ENCODE measurements at regions not wholly inside any gene's neighbourhood (a gene's known extent, or its start where the extent isn't known, plus 50 kb on each side); places are given as distances from the start of the nearest gene placed in this dataset.

DNA sequence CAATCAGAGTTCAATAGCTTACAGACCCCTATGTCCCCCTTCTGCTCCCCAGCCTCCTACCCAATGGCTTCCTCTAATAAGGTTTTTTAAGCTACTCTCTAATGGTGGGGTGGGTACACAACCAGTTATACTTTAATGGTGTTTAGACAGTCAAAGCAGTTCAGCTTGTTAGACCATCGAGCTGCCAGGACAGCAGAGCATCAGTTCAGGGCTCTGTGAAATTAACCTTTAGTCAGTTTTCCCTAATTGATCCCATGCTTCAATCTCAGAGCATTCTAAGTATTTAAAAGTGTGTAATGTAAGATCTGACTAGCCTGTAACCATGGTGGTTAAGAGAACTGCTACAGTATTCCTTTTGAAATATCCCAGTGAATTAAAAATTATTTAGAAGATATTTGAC is 107.2 kb upstream of the ZNF644 start:
- Histone ChIP-seq H3K27me3 (ENCODE audit: insufficient read depth, low read length) (0 out of 2 replicates have a peak, but pooled peaks cover 3% of the 10 kb centered on the region), H3K4me3 (replicated peaks in 1 of 2; ENCODE audit: low read depth in 1 of 2, low read length in 2 of 2) (no peak overlapping the region), H3K79me2 (ENCODE audit: insufficient read depth, low read length) (no peaks in the 10 kb centered on the region), H2AFZ (ENCODE audit: low read depth, low read length, poor library complexity, severe bottlenecking) (no peak overlapping the region), H4K20me1 (ENCODE audit: insufficient read depth) (no peaks in the 10 kb centered on the region), H3K9me3 (ENCODE audit: control insufficient read depth in 1 of 2, insufficient read depth in 1 of 2, low read depth in 1 of 2, low read length in 2 of 2) (no peaks in the 10 kb centered on the region), H3K4me2 (ENCODE audit: low read length) (no peak overlapping the region), H3K9ac (ENCODE audit: low read length) (no peak overlapping the region), H3K9me2 (ENCODE audit: insufficient read depth) (no peaks in the 10 kb centered on the region), H3K27ac (ENCODE audit: low read depth, low read length) (no peak overlapping the region), H3K4me1 (ENCODE audit: control insufficient read depth in 1 of 2, insufficient read depth in 2 of 2, low read length in 2 of 2) (no peaks in the 10 kb centered on the region), H3K36me3 (ENCODE audit: control insufficient read depth in 1 of 2, insufficient read depth in 2 of 2, low read length in 2 of 2) (no peaks in the 10 kb centered on the region)
- ATAC-seq: no peak
- no TSS peak for BruUV-seq (replicated peaks)
- ChIA-PET CTCF (no interaction called here), POLR2A (no interaction called here), RAD21 (ENCODE audit: low non-redundant PET in 1 of 2, low total read pairs in 2 of 2, uncharacterized antibody in 2 of 2, unreplicated experiment in 2 of 2) (no interaction called here)
- TF ChIP-seq, protein P1, sequence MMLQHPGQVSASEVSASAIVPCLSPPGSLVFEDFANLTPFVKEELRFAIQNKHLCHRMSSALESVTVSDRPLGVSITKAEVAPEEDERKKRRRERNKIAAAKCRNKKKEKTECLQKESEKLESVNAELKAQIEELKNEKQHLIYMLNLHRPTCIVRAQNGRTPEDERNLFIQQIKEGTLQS (IDR thresholded peaks at IDR 0.05): no peak
- TF ChIP-seq ZNF274 (IDR thresholded peaks at IDR 0.05; ENCODE audit: low read depth, low read length) (no peak), POLR2AphosphoS5 (IDR thresholded peaks at IDR 0.05; ENCODE audit: low read depth, low read length) (no peak), YY1 (IDR thresholded peaks at IDR 0.05; ENCODE audit: extremely low read depth, insufficient replicate concordance, low read depth, low read length) (no peak), JUND (IDR thresholded peaks at IDR 0.05) (no peak), TCF7L2 (IDR thresholded peaks at IDR 0.05; ENCODE audit: borderline replicate concordance, extremely low read depth, insufficient read depth, insufficient read length) (no peak), CTCF (IDR thresholded peaks at IDR 0.05 in 2 of 3, conservative IDR thresholded peaks at IDR 0.05 in 1 of 3; ENCODE audit: borderline replicate concordance in 1 of 3, insufficient read depth in 1 of 3, low read depth in 2 of 3, low read length in 2 of 3) (no peak)
- DNase-seq (ENCODE audit: low read depth, low spot score): no peak
- intact Hi-C loops (cut with micrococcal nuclease): no loop called here

- no peaks in the 10 kb centered on the region for H3K9me2 ChIP-seq (ENCODE audit: insufficient read depth)
- BruUV-seq (replicated peaks): no TSS peak
- H3K9me3 ChIP-seq (ENCODE audit: control insufficient read depth in 1 of 2, insufficient read depth in 1 of 2, low read depth in 1 of 2, low read length in 2 of 2): no peaks in the 10 kb centered on the region
- no peak overlapping the region for H2AFZ ChIP-seq (ENCODE audit: low read depth, low read length, poor library complexity, severe bottlenecking)
- H3K79me2 ChIP-seq (ENCODE audit: insufficient read depth, low read length): no peaks in the 10 kb centered on the region
- no peaks in the 10 kb centered on the region for H3K4me1 ChIP-seq (ENCODE audit: control insufficient read depth in 1 of 2, insufficient read depth in 2 of 2, low read length in 2 of 2)
- H4K20me1 ChIP-seq (ENCODE audit: insufficient read depth): no peaks in the 10 kb centered on the region
- no peak overlapping the region for H3K27ac ChIP-seq (ENCODE audit: low read depth, low read length)
- no peak overlapping the region for H3K9ac ChIP-seq (ENCODE audit: low read length)
- ATAC-seq: no peak
- RAD21 ChIA-PET (ENCODE audit: low non-redundant PET in 1 of 2, low total read pairs in 2 of 2, uncharacterized antibody in 2 of 2, unreplicated experiment in 2 of 2): no interaction called here
- intact Hi-C loops (cut with micrococcal nuclease): no loop called here
- no peak for DNase-seq (ENCODE audit: low read depth, low spot score)
- POLR2A ChIA-PET: no interaction called here
- CTCF ChIA-PET: interaction anchor here (0.9 kb wide), 1 partner anchor 40 kb away, joined by 3 read pairs; no protein-coding TSS in a partner anchor
- H3K36me3 ChIP-seq (ENCODE audit: control insufficient read depth in 1 of 2, insufficient read depth in 2 of 2, low read length in 2 of 2): no peaks in the 10 kb centered on the region
- no peak overlapping the region for H3K4me3 ChIP-seq (replicated peaks in 1 of 2; ENCODE audit: low read depth in 1 of 2, low read length in 2 of 2)
- 0 out of 2 replicates have a peak, but pooled peaks cover 3% of the 10 kb centered on the region for H3K27me3 ChIP-seq (ENCODE audit: insufficient read depth, low read length)
- no peak overlapping the region for H3K4me2 ChIP-seq (ENCODE audit: low read length)
- TF ChIP-seq, protein P2, sequence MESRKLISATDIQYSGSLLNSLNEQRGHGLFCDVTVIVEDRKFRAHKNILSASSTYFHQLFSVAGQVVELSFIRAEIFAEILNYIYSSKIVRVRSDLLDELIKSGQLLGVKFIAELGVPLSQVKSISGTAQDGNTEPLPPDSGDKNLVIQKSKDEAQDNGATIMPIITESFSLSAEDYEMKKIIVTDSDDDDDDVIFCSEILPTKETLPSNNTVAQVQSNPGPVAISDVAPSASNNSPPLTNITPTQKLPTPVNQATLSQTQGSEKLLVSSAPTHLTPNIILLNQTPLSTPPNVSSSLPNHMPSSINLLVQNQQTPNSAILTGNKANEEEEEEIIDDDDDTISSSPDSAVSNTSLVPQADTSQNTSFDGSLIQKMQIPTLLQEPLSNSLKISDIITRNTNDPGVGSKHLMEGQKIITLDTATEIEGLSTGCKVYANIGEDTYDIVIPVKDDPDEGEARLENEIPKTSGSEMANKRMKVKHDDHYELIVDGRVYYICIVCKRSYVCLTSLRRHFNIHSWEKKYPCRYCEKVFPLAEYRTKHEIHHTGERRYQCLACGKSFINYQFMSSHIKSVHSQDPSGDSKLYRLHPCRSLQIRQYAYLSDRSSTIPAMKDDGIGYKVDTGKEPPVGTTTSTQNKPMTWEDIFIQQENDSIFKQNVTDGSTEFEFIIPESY (IDR thresholded peaks at IDR 0.05; ENCODE audit: extremely low read depth, insufficient replicate concordance, low read length): no peak
- no peak for TF ChIP-seq CBX3 (IDR thresholded peaks at IDR 0.05; ENCODE audit: low read depth)
- no peak for TF ChIP-seq POLR2A (IDR thresholded peaks at IDR 0.05; ENCODE audit: borderline replicate concordance, extremely low read depth, insufficient read depth, insufficient read length)
- TF ChIP-seq CTCF (IDR thresholded peaks at IDR 0.05 in 2 of 3, conservative IDR thresholded peaks at IDR 0.05 in 1 of 3; ENCODE audit: borderline replicate concordance in 1 of 3, insufficient read depth in 1 of 3, low read depth in 2 of 3, low read length in 2 of 3): no peak
- TF ChIP-seq YY1 (IDR thresholded peaks at IDR 0.05; ENCODE audit: extremely low read depth, insufficient replicate concordance, low read depth, low read length): no peak
- no peak for TF ChIP-seq TCF7L2 (IDR thresholded peaks at IDR 0.05; ENCODE audit: borderline replicate concordance, extremely low read depth, insufficient read depth, insufficient read length)
- TF ChIP-seq, protein P1 (IDR thresholded peaks at IDR 0.05): no peak
- no peak for TF ChIP-seq POLR2AphosphoS5 (IDR thresholded peaks at IDR 0.05; ENCODE audit: low read depth, low read length)
- TF ChIP-seq FOSL1 (IDR thresholded peaks at IDR 0.05; ENCODE audit: low read depth): no peak
Measured at GRCh38 chr1:91124989-91125417, 103.2 kb upstream of the ZNF644 start.
